Thoracic aorta (tissue), 2 donors: ENCODE measurements at regions not wholly inside any gene's neighbourhood (a gene's known extent, or its start where the extent isn't known, plus 50 kb on each side); places are given as distances from the start of the nearest gene placed in this dataset.
A peak's percentile ranks its signal among the peaks of the same experiment; 100 is the strongest.
"Not testable (repeated sequence)": the region's sequence is repeated elsewhere in the genome, so short reads cannot be mapped to it uniquely, and the experiment has no call there.

ENCODE experiments used
- ATAC-seq: fragments of 150-250 bp; one replicate; pipeline ENCODE4 v1.8.0; 2017; ENCODE audit warnings: low read depth; ENCODE audit not compliant: insufficient number of reproducible peaks, low FRiP score
- DNase-seq: peaks from one replicate; pipeline ENCODE4 v3.0.0-alpha.2; 2020; ENCODE audit warnings: low spot score
- H3K27ac ChIP-seq, 2 donors: fragments of 200-600 bp; sonication (generic); 1 replicate in 1 of 2; 2 replicates in 1 of 2; pipeline ENCODE4 v1.5.1; 2016; ENCODE audit warnings: mild to moderate bottlenecking in 2 of 2, moderate library complexity in 2 of 2
- H3K27me3 ChIP-seq: fragments of 200-600 bp; sonication (generic); replicated peaks from 2 replicates; pipeline ENCODE4 v1.6.0; 2016; ENCODE audit warnings: mild to moderate bottlenecking; ENCODE audit not compliant: insufficient read depth
- H3K36me3 ChIP-seq: fragments of 200-600 bp; sonication (generic); one replicate; pipeline ENCODE4 v1.5.1; 2016
- H3K4me1 ChIP-seq, 2 donors: fragments of 200-600 bp; sonication (generic); 1 replicate in 1 of 2; 2 replicates in 1 of 2; pipeline versions ENCODE4 v1.5.1 to v1.6.0; 2016; ENCODE audit warnings: low read depth in 2 of 2, mild to moderate bottlenecking in 1 of 2; ENCODE audit not compliant: control insufficient read depth in 1 of 2
- H3K4me3 ChIP-seq: fragments of 200-600 bp; sonication (generic); 2 replicates; pipeline ENCODE4 v1.5.1; 2016; ENCODE audit warnings: mild to moderate bottlenecking
- H3K9me3 ChIP-seq: fragments of 200-600 bp; sonication (generic); 2 replicates; pipeline ENCODE4 v1.5.1; 2016
- CTCF ChIP-seq: fragments of 200-600 bp; sonication (generic); IDR thresholded peaks from one replicate; pipeline ENCODE4 v1.5.1; 2019; ENCODE audit warnings: antibody characterized with exemption

DNA sequence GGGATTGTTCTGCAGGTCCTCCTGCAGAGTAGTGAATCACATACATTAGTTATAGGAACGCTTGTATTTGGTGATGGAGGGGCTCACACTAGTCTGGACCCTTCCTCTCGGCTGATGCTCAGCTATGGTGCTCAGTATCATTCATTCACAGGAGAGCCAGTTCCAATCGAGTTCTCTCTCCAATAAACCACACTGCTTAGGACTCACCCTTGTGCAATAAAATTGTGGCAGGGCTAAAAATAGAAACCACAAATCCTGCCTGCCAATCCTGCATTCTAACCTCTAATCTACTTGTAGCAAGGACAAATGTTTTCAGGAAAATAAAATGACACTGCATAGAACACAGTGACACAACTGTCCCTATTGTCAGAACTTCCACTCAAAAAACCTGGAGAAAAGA, 138.4 kb upstream of the TBL1XR1 start:
- no peaks in the 10 kb centered on the region for H3K27me3 ChIP-seq
- no peak for TF ChIP-seq CTCF
- peaks cover 52 to 62% of the 10 kb centered on the region in 2 donors for H3K4me1 ChIP-seq
- H3K36me3 ChIP-seq = no peaks in the 10 kb centered on the region
- no peak overlapping the region for H3K27ac ChIP-seq
- no peak for DNase-seq
- peak; percentile 39 for ATAC-seq
- H3K9me3 ChIP-seq = no peaks in the 10 kb centered on the region
- no peak overlapping the region for H3K4me3 ChIP-seq

- no peak overlapping the region for H3K4me3 ChIP-seq
- H3K27me3 ChIP-seq = no peaks in the 10 kb centered on the region
- DNase-seq (no peak), ATAC-seq (no peak)
- H3K9me3 ChIP-seq = no peaks in the 10 kb centered on the region
- H3K36me3 ChIP-seq = no peaks in the 10 kb centered on the region
- TF ChIP-seq CTCF = no peak
- no peak overlapping the region for H3K27ac ChIP-seq
- H3K4me1 ChIP-seq = peaks cover 60 to 71% of the 10 kb centered on the region in 2 donors
These were observed 139.7 kb upstream of the TBL1XR1 start for GRCh38 chr3:177336873-177337450.

- peaks cover 63 to 76% of the 10 kb centered on the region in 2 donors for H3K4me1 ChIP-seq
- no peaks in the 10 kb centered on the region for H3K9me3 ChIP-seq
- ATAC-seq (no peak), DNase-seq (no peak)
- H3K27ac ChIP-seq = peak overlapping the region in 1 of 2 donors; percentile 45
- no peak for TF ChIP-seq CTCF
- H3K27me3 ChIP-seq = no peaks in the 10 kb centered on the region
- no peaks in the 10 kb centered on the region for H3K36me3 ChIP-seq
- no peak overlapping the region for H3K4me3 ChIP-seq
These were observed 140.5 kb upstream of the TBL1XR1 start for GRCh38 chr3:177337541-177338331.

DNA sequence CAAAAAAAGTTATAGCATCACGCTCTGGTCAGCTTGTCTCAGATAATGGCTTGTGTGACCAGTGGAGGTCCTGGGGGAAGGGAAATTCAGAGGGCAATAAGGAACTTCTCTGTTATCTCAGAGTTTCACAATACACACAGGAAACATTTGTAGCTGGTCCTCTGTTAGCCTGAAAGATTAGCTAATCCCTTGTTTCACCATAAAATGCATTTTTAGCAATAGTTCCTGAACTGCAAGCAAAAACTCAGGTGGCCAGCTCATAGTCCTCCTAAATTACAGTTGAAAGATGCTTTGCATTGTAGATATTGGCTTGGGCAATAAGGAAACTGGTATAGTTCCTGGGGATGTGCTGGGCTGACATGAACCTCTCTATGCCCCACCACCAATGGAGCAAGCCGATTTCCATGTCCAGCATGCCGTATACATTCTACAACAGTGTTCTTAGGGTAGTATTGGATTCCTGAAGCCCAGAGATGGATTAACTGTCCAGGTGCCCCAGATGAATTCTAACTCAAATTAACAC, 141.5 kb upstream of the TBL1XR1 start:
- no peak for DNase-seq
- no peaks in the 10 kb centered on the region for H3K27me3 ChIP-seq
- no peak for TF ChIP-seq CTCF
- peak overlapping the region in 1 of 2 donors; percentile 45 for H3K27ac ChIP-seq
- H3K9me3 ChIP-seq = no peaks in the 10 kb centered on the region
- no peak overlapping the region for H3K4me3 ChIP-seq
- ATAC-seq = no peak
- H3K36me3 ChIP-seq = no peaks in the 10 kb centered on the region
- peaks cover 58 to 76% of the 10 kb centered on the region in 2 donors for H3K4me1 ChIP-seq

GRCh38 chr3:177339220-177339703, 142.0 kb upstream of the TBL1XR1 start:
- H3K4me3 ChIP-seq, H3K36me3 ChIP-seq, H3K9me3 ChIP-seq, DNase-seq, H3K27me3 ChIP-seq, ATAC-seq: not testable (repeated sequence)
- Histone ChIP-seq H3K27ac (peak overlapping the region in 1 of 2 donors; percentile 45), H3K4me1 (peaks cover 58 to 75% of the 10 kb centered on the region in 2 donors)
